Esophagus squamous epithelium (tissue), 4 donors: ENCODE measurements at regions not wholly inside any gene's neighbourhood (a gene's known extent, or its start where the extent isn't known, plus 50 kb on each side); places are given as distances from the start of the nearest gene placed in this dataset.
"Not testable (repeated sequence)": the region's sequence is repeated elsewhere in the genome, so short reads cannot be mapped to it uniquely, and the experiment has no call there.

ENCODE experiments used
- CTCF ChIP-seq, 6 experiments: fragments of 450-650 bp in 4 of 6; fragments of 200-600 bp in 2 of 6; sonication (generic) in 2 of 6; IDR thresholded peaks; one replicate each; pipeline ENCODE4 v1.5.1; 2016 to 2019; ENCODE audit warnings: antibody characterized with exemption in 6 of 6, mild to moderate bottlenecking in 4 of 6, moderate library complexity in 4 of 6
- POLR2A ChIP-seq, 4 donors: fragments of 450-650 bp; IDR thresholded peaks; one replicate each; pipeline ENCODE4 v1.6.1; 2017; ENCODE audit warnings: antibody characterized with exemption in 4 of 4, mild to moderate bottlenecking in 4 of 4, moderate library complexity in 3 of 4

GRCh38 chr11:87623531-87624365, 551.5 kb downstream of the RAB38 start:
- not testable (repeated sequence) for TF ChIP-seq CTCF, POLR2A (IDR thresholded peaks at IDR 0.05)
